Left renal pelvis (tissue), 4 donors: ENCODE measurements at regions not wholly inside any gene's neighbourhood (a gene's known extent, or its start where the extent isn't known, plus 50 kb on each side); places are given as distances from the start of the nearest gene placed in this dataset.

Experiments
- DNase-seq, 4 donors: peaks; one replicate each; pipeline ENCODE4 v3.0.0-alpha.2; 2013; ENCODE audit warnings: low read depth in 4 of 4, low spot score in 3 of 4

GRCh38 chr14:44154874-44155273, 352.2 kb downstream of the FSCB start:
- no peak for DNase-seq

GRCh38 chr14:44154446-44154845, 352.6 kb downstream of the FSCB start:
- DNase-seq = no peak

GRCh38 chr14:44151130-44151820, 355.8 kb downstream of the FSCB start:
- DNase-seq = no peak

- DNase-seq = peak; percentile 10 to 39 (median 26)
These were observed 357.5 kb downstream of the FSCB start for GRCh38 chr14:44149597-44149996.

GRCh38 chr14:44142006-44142405, 365.1 kb downstream of the FSCB start:
- no peak for DNase-seq

GRCh38 chr14:44135972-44136371, 371.1 kb downstream of the FSCB start:
- DNase-seq = no peak

GRCh38 chr14:44131861-44132260, 375.2 kb downstream of the FSCB start:
- no peak for DNase-seq

GRCh38 chr14:44113769-44114730, 393.0 kb downstream of the FSCB start:
- DNase-seq = no peak

GRCh38 chr14:44112774-44113460, 394.2 kb downstream of the FSCB start:
- DNase-seq = no peak

- no peak for DNase-seq
These were observed 398.0 kb downstream of the FSCB start for GRCh38 chr14:44109036-44109435.

GRCh38 chr14:44108601-44109000, 398.5 kb downstream of the FSCB start:
- no peak for DNase-seq

- DNase-seq = no peak
These were observed 399.9 kb downstream of the FSCB start for GRCh38 chr14:44107156-44107555.

- no peak for DNase-seq
These were observed 407.2 kb downstream of the FSCB start for GRCh38 chr14:44099743-44100488.

GRCh38 chr14:44081146-44081545, 425.9 kb downstream of the FSCB start:
- no peak for DNase-seq

GRCh38 chr14:44070046-44070445, 437.0 kb downstream of the FSCB start:
- no peak for DNase-seq

- DNase-seq = no peak
These were observed 453.7 kb downstream of the FSCB start for GRCh38 chr14:44053422-44053821.

GRCh38 chr14:44041700-44042099, 465.4 kb downstream of the FSCB start:
- DNase-seq = no peak

GRCh38 chr14:44040561-44040960, 466.5 kb downstream of the FSCB start:
- DNase-seq = no peak

- DNase-seq = no peak
These were observed 470.8 kb downstream of the FSCB start for GRCh38 chr14:44036248-44036647.

GRCh38 chr14:44035707-44036106, 471.4 kb downstream of the FSCB start:
- DNase-seq = no peak
